OCI-LY7 (cell line): ENCODE measurements at regions not wholly inside any gene's neighbourhood (a gene's known extent, or its start where the extent isn't known, plus 50 kb on each side); places are given as distances from the start of the nearest gene placed in this dataset.

Experiments used
- BruUV-seq: library from RNA; stranded (reverse); fragments of 400-500 nt; replicated peaks from 2 replicates; lab custom pipeline; 2021; lab: Mats Ljungman, UMichigan
- CTCF ChIA-PET: fragments of 300-600 bp; sonication (Branson Sonifier 250); formaldehyde crosslinking; loops from one replicate; lab custom pipeline; 2022; ENCODE audit warnings: antibody characterized with exemption; ENCODE audit not compliant: unreplicated experiment; lab: Charles Lee
- POLR2A ChIA-PET: fragments of 300-600 bp; sonication (Branson Sonifier 250); formaldehyde crosslinking; loops from one replicate; lab custom pipeline; 2022; ENCODE audit warnings: antibody characterized with exemption; lab: Charles Lee
- DNase-seq: peaks from one replicate; pipeline ENCODE4 v3.0.0-alpha.2; 2015; ENCODE audit warnings: low spot score
- H2AFZ ChIP-seq: fragments of 200-600 bp; sonication (generic), shearing (Covaris generic); 2 replicates; pipeline ENCODE4 v1.6.1; 2014; ENCODE audit warnings: mild to moderate bottlenecking, antibody characterized with exemption, low read length, moderate library complexity
- H3K27ac ChIP-seq: fragments of 200-600 bp; sonication (generic); 2 replicates; pipeline ENCODE4 v1.5.1; 2014; ENCODE audit warnings: mixed run types, low read depth, mild to moderate bottlenecking, moderate library complexity, low read length, inconsistent platforms; ENCODE audit not compliant: poor library complexity, severe bottlenecking
- H3K36me3 ChIP-seq: fragments of 200-600 bp; sonication (generic); 2 replicates; pipeline ENCODE4 v1.6.1; 2014; ENCODE audit warnings: mild to moderate bottlenecking, antibody characterized with exemption, low read length, moderate library complexity, mixed read lengths; ENCODE audit not compliant: insufficient read depth
- H3K4me1 ChIP-seq: fragments of 200-600 bp; sonication (generic); 2 replicates; pipeline ENCODE4 v1.5.1; 2014; ENCODE audit warnings: mild to moderate bottlenecking, low read length; ENCODE audit not compliant: insufficient read depth, poor library complexity, severe bottlenecking
- H3K4me2 ChIP-seq: fragments of 200-600 bp; sonication (generic); 2 replicates; pipeline ENCODE4 v1.6.1; 2014; ENCODE audit warnings: mild to moderate bottlenecking, low read length
- H3K4me3 ChIP-seq: fragments of 200-600 bp; sonication (generic); 2 replicates; pipeline ENCODE4 v1.5.1; 2014; ENCODE audit warnings: mild to moderate bottlenecking, low read depth, low read length; ENCODE audit not compliant: poor library complexity, severe bottlenecking
- H3K79me2 ChIP-seq: fragments of 200-600 bp; sonication (generic); 2 replicates; pipeline ENCODE4 v1.6.1; 2016; ENCODE audit warnings: low read depth, mild to moderate bottlenecking, low read length, moderate library complexity, mixed read lengths; ENCODE audit not compliant: insufficient read depth
- H3K9me2 ChIP-seq: fragments of 200-600 bp; sonication (generic); 2 replicates; pipeline ENCODE4 v1.6.1; 2016; ENCODE audit warnings: mild to moderate bottlenecking, low read length, mixed read lengths; ENCODE audit not compliant: insufficient read depth
- H3K9me3 ChIP-seq: fragments of 200-600 bp; sonication (generic); 2 replicates; pipeline ENCODE4 v1.6.1; 2014; ENCODE audit warnings: mild to moderate bottlenecking, mixed run types, low read length, mixed read lengths
- H4K20me1 ChIP-seq: fragments of 200-600 bp; sonication (generic); 2 replicates; pipeline ENCODE4 v1.6.1; 2014; ENCODE audit warnings: mild to moderate bottlenecking, antibody characterized with exemption, low read length, moderate library complexity, mixed read lengths; ENCODE audit not compliant: insufficient read depth
- EZH2phosphoT487 ChIP-seq: fragments of 200-600 bp; sonication (generic); IDR thresholded peaks from 2 replicates; pipeline ENCODE4 v1.6.1; 2018; ENCODE audit warnings: low read depth, borderline replicate concordance, mild to moderate bottlenecking, mixed run types, antibody characterized with exemption, low read length, moderate library complexity, mixed read lengths
- intact Hi-C: fragments of 100-400 bp; cut with micrococcal nuclease; formaldehyde crosslinking; loops from one replicate; pipeline ENCODE4 v1.10.0; 2022; ENCODE audit not compliant: unreplicated experiment
- TF ChIP-seq, protein P1 (sequence below): fragments of 200-600 bp; sonication (generic); conservative IDR thresholded peaks from 2 replicates; pipeline ENCODE4 v1.5.1; 2014; ENCODE audit warnings: mild to moderate bottlenecking, antibody characterized with exemption, low read length, moderate library complexity, mixed read lengths

DNA sequence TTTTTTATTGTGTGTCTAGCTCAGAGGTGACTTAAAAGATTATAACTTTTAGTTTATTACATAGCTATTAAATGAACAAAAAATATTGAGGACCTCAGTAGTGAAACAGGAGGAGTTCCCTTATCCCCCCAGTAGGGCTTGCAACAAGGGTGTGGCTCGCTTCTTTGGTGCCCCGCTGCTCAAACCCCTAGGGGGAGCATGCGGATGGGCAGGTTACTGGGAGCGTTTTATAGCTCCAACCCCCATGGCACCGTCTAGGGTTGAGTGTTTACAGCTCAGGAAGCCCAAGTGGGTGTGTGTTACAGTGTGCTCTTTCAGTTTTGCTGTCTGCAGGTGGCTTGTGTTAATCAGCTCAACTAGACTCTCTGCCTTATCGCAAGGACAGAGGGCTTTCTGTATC is 1513.7 kb downstream of the GRIK2 start:
- no peak overlapping the region for H3K4me3 ChIP-seq
- intact Hi-C loops: no loop called here
- no peak overlapping the region for H3K4me2 ChIP-seq
- no peaks in the 10 kb centered on the region for H3K79me2 ChIP-seq
- H3K27ac ChIP-seq: no peak overlapping the region
- BruUV-seq: no TSS peak
- no peaks in the 10 kb centered on the region for H3K36me3 ChIP-seq
- DNase-seq: no peak
- CTCF ChIA-PET: no interaction called here
- TF ChIP-seq, protein P1, sequence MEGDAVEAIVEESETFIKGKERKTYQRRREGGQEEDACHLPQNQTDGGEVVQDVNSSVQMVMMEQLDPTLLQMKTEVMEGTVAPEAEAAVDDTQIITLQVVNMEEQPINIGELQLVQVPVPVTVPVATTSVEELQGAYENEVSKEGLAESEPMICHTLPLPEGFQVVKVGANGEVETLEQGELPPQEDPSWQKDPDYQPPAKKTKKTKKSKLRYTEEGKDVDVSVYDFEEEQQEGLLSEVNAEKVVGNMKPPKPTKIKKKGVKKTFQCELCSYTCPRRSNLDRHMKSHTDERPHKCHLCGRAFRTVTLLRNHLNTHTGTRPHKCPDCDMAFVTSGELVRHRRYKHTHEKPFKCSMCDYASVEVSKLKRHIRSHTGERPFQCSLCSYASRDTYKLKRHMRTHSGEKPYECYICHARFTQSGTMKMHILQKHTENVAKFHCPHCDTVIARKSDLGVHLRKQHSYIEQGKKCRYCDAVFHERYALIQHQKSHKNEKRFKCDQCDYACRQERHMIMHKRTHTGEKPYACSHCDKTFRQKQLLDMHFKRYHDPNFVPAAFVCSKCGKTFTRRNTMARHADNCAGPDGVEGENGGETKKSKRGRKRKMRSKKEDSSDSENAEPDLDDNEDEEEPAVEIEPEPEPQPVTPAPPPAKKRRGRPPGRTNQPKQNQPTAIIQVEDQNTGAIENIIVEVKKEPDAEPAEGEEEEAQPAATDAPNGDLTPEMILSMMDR: no peak
- TF ChIP-seq EZH2phosphoT487: no peak
- no peak overlapping the region for H2AFZ ChIP-seq
- no peaks in the 10 kb centered on the region for H3K9me3 ChIP-seq
- POLR2A ChIA-PET: interaction anchor here (0.6 kb wide), 2 partner anchors 29 to 56 kb away, joined by 3 read pairs; no protein-coding TSS in a partner anchor
- no peaks in the 10 kb centered on the region for H4K20me1 ChIP-seq
- no peaks in the 10 kb centered on the region for H3K4me1 ChIP-seq
- no peaks in the 10 kb centered on the region for H3K9me2 ChIP-seq

GRCh38 chr6:102902471-102902870 is 1509.0 kb downstream of the GRIK2 start:
- CTCF ChIA-PET: no interaction called here

DNA sequence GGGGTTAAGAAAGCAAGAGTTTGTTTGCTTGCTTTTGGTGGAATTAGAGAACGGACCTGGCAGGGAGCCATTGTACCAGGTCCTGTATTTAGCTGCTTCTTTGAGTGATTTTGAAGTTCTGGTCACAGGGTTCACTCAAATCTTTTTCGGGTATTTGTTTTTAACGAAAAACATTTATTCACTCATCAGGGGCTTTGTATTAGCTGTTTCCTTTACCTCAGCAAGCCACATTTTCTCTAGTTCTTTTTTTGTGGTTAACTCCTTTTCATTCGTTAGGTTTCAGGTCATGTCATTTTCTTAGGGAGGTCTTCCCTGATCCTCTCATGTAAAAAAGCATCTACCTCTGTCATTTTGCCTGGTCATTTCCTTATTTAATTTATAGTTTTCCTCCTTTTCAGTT is 1502.2 kb downstream of the GRIK2 start:
- no TSS peak for BruUV-seq
- no peak for DNase-seq
- Histone ChIP-seq H3K36me3 (no peaks in the 10 kb centered on the region), H3K27ac (no peak overlapping the region), H3K9me2 (no peaks in the 10 kb centered on the region), H3K4me2 (no peak overlapping the region), H3K79me2 (no peaks in the 10 kb centered on the region), H3K4me1 (no peaks in the 10 kb centered on the region), H4K20me1 (no peaks in the 10 kb centered on the region), H3K4me3 (no peak overlapping the region), H2AFZ (no peak overlapping the region), H3K9me3 (no peaks in the 10 kb centered on the region)
- intact Hi-C loops: no loop called here
- TF ChIP-seq, protein P1: no peak
- TF ChIP-seq EZH2phosphoT487: no peak
- POLR2A ChIA-PET: no interaction called here
- CTCF ChIA-PET: no interaction called here

More at GRCh38 chr6:102902471-102902870, 1509.0 kb downstream of the GRIK2 start:
- Histone ChIP-seq H3K4me2 (no peak overlapping the region), H3K4me1 (no peaks in the 10 kb centered on the region), H3K9me2 (no peaks in the 10 kb centered on the region), H3K4me3 (no peak overlapping the region), H3K27ac (no peak overlapping the region), H3K9me3 (no peaks in the 10 kb centered on the region), H2AFZ (no peak overlapping the region), H3K79me2 (no peaks in the 10 kb centered on the region), H3K36me3 (no peaks in the 10 kb centered on the region), H4K20me1 (no peaks in the 10 kb centered on the region)
- no peak for DNase-seq
- POLR2A ChIA-PET: no interaction called here
- TF ChIP-seq EZH2phosphoT487: no peak
- TF ChIP-seq, protein P1: no peak
- intact Hi-C loops: no loop called here
- no TSS peak for BruUV-seq
